HepG2 (cell line): ENCODE measurements at regions not wholly inside any gene's neighbourhood (a gene's known extent, or its start where the extent isn't known, plus 50 kb on each side); places are given as distances from the start of the nearest gene placed in this dataset.
A peak's percentile ranks its signal among the peaks of the same experiment; 100 is the strongest.

Experiments used
- DPF2 ChIP-seq: sonication (generic); formaldehyde crosslinking; IDR thresholded peaks from 2 replicates; pipeline ENCODE4 v1.4.0; 2020; ENCODE audit warnings: mild to moderate bottlenecking, low read depth, missing genetic modification reagents, borderline replicate concordance
- JUND ChIP-seq: sonication (generic); formaldehyde crosslinking; IDR thresholded peaks from 2 replicates; pipeline ENCODE4 v1.8.0; 2022; ENCODE audit warnings: mild to moderate bottlenecking, missing genetic modification reagents
- KDM5B ChIP-seq: sonication (generic); formaldehyde crosslinking; IDR thresholded peaks from 2 replicates; pipeline ENCODE4 v1.4.0; 2020; ENCODE audit warnings: missing genetic modification reagents, mild to moderate bottlenecking, borderline replicate concordance
- PHF8 ChIP-seq: sonication (generic); formaldehyde crosslinking; IDR thresholded peaks from 2 replicates; pipeline ENCODE4 v1.5.0; 2020; ENCODE audit warnings: missing genetic modification reagents
- RARA ChIP-seq: IDR thresholded peaks from 2 replicates; pipeline ENCODE4 v1.6.1; 2016; ENCODE audit warnings: missing genetic modification reagents, missing compliant biosample characterization
- RFXANK ChIP-seq: IDR thresholded peaks from 2 replicates; pipeline ENCODE4 v1.6.1; 2016
- SMAD1 ChIP-seq: sonication (generic); formaldehyde crosslinking; IDR thresholded peaks from 2 replicates; pipeline ENCODE4 v1.4.0; 2020; ENCODE audit warnings: missing genetic modification reagents, low read depth, mild to moderate bottlenecking, borderline replicate concordance
- ZNF451 ChIP-seq: sonication (generic); formaldehyde crosslinking; IDR thresholded peaks from 2 replicates; pipeline ENCODE4 v1.5.0; 2020; ENCODE audit warnings: mild to moderate bottlenecking, missing genetic modification reagents
- ZNF788 ChIP-seq: sonication (generic); formaldehyde crosslinking; IDR thresholded peaks from 2 replicates; pipeline ENCODE4 v1.5.0; 2020; ENCODE audit warnings: mild to moderate bottlenecking, missing genetic modification reagents, borderline replicate concordance
- TF ChIP-seq, protein P1 (sequence below): IDR thresholded peaks from 2 replicates; pipeline ENCODE4 v1.6.1; 2016; ENCODE audit warnings: low read depth, borderline replicate concordance
- TF ChIP-seq, protein P2 (sequence below): sonication (generic); formaldehyde crosslinking; IDR thresholded peaks from 2 replicates; pipeline ENCODE4 v1.4.0; 2020; ENCODE audit warnings: missing genetic modification reagents
- TF ChIP-seq, protein P3 (sequence below): sonication (generic); formaldehyde crosslinking; IDR thresholded peaks from 2 replicates; pipeline ENCODE4 v1.8.1; 2023; ENCODE audit warnings: mild to moderate bottlenecking, missing genetic modification reagents
- TF ChIP-seq, protein P4 (sequence below): IDR thresholded peaks from 2 replicates; pipeline ENCODE4 v1.6.1; 2018; ENCODE audit warnings: missing genetic modification reagents, mild to moderate bottlenecking, missing compliant biosample characterization
- TF ChIP-seq, protein P5 (sequence below): sonication (generic); formaldehyde crosslinking; IDR thresholded peaks from 2 replicates; pipeline ENCODE4 v1.5.1; 2020; ENCODE audit warnings: mild to moderate bottlenecking, missing genetic modification reagents, moderate library complexity
- TF ChIP-seq, protein P6 (sequence below): sonication (generic); formaldehyde crosslinking; IDR thresholded peaks from 2 replicates; pipeline ENCODE4 v1.4.0; 2020; ENCODE audit warnings: missing genetic modification reagents

DNA sequence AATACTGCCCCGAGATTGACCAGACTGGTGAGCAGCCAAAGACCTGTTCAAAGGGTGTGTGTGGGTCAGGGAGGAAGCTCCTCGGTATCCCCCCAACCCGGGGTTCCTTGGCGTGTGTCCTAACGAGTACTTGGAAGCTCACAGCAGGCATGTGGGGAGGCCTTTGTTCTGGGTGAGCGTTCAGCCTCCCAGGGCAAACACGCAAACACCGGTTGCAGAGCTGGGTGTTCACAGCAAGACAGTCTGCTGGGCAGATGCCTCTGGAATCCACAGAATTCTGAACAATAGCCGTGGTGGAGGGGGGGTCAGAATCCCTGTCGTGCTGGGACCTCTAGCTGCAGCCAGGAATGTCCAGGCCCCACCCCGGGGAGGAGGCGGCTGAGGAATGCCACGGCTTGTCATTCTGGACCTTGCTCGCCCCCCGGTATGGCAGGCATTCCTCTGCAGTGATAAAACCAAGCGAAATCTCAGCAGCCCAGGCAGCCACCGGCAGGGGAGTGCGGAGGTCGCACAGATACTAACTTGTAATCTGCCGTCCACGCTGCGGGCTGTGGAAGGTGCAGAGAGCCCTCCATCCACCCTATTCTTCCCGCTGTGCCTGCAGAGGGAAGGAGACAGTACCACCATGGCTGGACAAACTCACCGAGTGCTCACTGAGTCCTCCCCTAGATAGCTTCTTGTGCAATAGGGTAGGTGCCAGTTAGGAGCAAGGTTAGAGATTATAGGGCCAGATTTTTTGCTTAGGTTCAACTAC, 77.8 kb upstream of the METTL9 start (continued):
- TF ChIP-seq SMAD1 (CRISPR knock-in tag) (0 out of 2 replicates have a peak, but pooled peaks have one; percentile 21), DPF2 (CRISPR knock-in tag) (peak; percentile 80), ZNF788 (CRISPR knock-in tag) (peak; percentile 41; the same call in 1 of the 2 replicates), PHF8 (CRISPR knock-in tag) (peak; percentile 76), JUND (peak; percentile 71; the same call in 1 of the 2 replicates), KDM5B (CRISPR knock-in tag) (peak; percentile 18; the same call in 1 of the 2 replicates), RARA (peak; percentile 89), ZNF451 (peak; percentile 87), RFXANK (CRISPR knock-in tag) (peak; percentile 94; the same call in 1 of the 2 replicates)
- TF ChIP-seq, protein P1, sequence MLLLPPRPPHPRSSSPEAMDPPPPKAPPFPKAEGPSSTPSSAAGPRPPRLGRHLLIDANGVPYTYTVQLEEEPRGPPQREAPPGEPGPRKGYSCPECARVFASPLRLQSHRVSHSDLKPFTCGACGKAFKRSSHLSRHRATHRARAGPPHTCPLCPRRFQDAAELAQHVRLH, result peak; percentile 99; the same call in 1 of the 2 replicates
- TF ChIP-seq, protein P2, sequence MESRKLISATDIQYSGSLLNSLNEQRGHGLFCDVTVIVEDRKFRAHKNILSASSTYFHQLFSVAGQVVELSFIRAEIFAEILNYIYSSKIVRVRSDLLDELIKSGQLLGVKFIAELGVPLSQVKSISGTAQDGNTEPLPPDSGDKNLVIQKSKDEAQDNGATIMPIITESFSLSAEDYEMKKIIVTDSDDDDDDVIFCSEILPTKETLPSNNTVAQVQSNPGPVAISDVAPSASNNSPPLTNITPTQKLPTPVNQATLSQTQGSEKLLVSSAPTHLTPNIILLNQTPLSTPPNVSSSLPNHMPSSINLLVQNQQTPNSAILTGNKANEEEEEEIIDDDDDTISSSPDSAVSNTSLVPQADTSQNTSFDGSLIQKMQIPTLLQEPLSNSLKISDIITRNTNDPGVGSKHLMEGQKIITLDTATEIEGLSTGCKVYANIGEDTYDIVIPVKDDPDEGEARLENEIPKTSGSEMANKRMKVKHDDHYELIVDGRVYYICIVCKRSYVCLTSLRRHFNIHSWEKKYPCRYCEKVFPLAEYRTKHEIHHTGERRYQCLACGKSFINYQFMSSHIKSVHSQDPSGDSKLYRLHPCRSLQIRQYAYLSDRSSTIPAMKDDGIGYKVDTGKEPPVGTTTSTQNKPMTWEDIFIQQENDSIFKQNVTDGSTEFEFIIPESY (CRISPR knock-in tag), result peak; percentile 84
- TF ChIP-seq, protein P3, sequence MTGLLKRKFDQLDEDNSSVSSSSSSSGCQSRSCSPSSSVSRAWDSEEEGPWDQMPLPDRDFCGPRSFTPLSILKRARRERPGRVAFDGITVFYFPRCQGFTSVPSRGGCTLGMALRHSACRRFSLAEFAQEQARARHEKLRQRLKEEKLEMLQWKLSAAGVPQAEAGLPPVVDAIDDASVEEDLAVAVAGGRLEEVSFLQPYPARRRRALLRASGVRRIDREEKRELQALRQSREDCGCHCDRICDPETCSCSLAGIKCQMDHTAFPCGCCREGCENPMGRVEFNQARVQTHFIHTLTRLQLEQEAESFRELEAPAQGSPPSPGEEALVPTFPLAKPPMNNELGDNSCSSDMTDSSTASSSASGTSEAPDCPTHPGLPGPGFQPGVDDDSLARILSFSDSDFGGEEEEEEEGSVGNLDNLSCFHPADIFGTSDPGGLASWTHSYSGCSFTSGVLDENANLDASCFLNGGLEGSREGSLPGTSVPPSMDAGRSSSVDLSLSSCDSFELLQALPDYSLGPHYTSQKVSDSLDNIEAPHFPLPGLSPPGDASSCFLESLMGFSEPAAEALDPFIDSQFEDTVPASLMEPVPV (CRISPR knock-in tag), result peak; percentile 74; the same call in 1 of the 2 replicates
- TF ChIP-seq, protein P4, sequence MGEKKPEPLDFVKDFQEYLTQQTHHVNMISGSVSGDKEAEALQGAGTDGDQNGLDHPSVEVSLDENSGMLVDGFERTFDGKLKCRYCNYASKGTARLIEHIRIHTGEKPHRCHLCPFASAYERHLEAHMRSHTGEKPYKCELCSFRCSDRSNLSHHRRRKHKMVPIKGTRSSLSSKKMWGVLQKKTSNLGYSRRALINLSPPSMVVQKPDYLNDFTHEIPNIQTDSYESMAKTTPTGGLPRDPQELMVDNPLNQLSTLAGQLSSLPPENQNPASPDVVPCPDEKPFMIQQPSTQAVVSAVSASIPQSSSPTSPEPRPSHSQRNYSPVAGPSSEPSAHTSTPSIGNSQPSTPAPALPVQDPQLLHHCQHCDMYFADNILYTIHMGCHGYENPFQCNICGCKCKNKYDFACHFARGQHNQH, result peak; percentile 98
- TF ChIP-seq, protein P5, sequence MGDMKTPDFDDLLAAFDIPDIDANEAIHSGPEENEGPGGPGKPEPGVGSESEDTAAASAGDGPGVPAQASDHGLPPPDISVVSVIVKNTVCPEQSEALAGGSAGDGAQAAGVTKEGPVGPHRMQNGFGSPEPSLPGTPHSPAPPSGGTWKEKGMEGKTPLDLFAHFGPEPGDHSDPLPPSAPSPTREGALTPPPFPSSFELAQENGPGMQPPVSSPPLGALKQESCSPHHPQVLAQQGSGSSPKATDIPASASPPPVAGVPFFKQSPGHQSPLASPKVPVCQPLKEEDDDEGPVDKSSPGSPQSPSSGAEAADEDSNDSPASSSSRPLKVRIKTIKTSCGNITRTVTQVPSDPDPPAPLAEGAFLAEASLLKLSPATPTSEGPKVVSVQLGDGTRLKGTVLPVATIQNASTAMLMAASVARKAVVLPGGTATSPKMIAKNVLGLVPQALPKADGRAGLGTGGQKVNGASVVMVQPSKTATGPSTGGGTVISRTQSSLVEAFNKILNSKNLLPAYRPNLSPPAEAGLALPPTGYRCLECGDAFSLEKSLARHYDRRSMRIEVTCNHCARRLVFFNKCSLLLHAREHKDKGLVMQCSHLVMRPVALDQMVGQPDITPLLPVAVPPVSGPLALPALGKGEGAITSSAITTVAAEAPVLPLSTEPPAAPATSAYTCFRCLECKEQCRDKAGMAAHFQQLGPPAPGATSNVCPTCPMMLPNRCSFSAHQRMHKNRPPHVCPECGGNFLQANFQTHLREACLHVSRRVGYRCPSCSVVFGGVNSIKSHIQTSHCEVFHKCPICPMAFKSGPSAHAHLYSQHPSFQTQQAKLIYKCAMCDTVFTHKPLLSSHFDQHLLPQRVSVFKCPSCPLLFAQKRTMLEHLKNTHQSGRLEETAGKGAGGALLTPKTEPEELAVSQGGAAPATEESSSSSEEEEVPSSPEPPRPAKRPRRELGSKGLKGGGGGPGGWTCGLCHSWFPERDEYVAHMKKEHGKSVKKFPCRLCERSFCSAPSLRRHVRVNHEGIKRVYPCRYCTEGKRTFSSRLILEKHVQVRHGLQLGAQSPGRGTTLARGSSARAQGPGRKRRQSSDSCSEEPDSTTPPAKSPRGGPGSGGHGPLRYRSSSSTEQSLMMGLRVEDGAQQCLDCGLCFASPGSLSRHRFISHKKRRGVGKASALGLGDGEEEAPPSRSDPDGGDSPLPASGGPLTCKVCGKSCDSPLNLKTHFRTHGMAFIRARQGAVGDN, result peak; percentile 90
- TF ChIP-seq, protein P6, sequence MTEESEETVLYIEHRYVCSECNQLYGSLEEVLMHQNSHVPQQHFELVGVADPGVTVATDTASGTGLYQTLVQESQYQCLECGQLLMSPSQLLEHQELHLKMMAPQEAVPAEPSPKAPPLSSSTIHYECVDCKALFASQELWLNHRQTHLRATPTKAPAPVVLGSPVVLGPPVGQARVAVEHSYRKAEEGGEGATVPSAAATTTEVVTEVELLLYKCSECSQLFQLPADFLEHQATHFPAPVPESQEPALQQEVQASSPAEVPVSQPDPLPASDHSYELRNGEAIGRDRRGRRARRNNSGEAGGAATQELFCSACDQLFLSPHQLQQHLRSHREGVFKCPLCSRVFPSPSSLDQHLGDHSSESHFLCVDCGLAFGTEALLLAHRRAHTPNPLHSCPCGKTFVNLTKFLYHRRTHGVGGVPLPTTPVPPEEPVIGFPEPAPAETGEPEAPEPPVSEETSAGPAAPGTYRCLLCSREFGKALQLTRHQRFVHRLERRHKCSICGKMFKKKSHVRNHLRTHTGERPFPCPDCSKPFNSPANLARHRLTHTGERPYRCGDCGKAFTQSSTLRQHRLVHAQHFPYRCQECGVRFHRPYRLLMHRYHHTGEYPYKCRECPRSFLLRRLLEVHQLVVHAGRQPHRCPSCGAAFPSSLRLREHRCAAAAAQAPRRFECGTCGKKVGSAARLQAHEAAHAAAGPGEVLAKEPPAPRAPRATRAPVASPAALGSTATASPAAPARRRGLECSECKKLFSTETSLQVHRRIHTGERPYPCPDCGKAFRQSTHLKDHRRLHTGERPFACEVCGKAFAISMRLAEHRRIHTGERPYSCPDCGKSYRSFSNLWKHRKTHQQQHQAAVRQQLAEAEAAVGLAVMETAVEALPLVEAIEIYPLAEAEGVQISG (CRISPR knock-in tag), result peak; percentile 91; the same call in 1 of the 2 replicates
